SH-SY5Y (cell line): ENCODE measurements at regions not wholly inside any gene's neighbourhood (a gene's known extent, or its start where the extent isn't known, plus 50 kb on each side); places are given as distances from the start of the nearest gene placed in this dataset.

Source experiments
- GATA2 ChIP-seq: IDR thresholded peaks from 2 replicates; pipeline ENCODE4 v1.6.1; 2011; ENCODE audit warnings: mild to moderate bottlenecking, low read depth, low read length
- GATA3 ChIP-seq: IDR thresholded peaks from 2 replicates; pipeline ENCODE4 v1.6.1; 2011; ENCODE audit warnings: low read depth, mild to moderate bottlenecking, low read length, moderate library complexity

GRCh38 chr14:83255727-83256090 is 1722.1 kb upstream of the SEL1L start:
- TF ChIP-seq GATA2, result no peak
- TF ChIP-seq GATA3, result no peak
